ENCODE measurements at regions not wholly inside any gene's neighbourhood (a gene's known extent, or its start where the extent isn't known, plus 50 kb on each side); places are given as distances from the start of the nearest gene placed in this dataset.

GRCh38 chr20:24777746-24778145 is 171.3 kb upstream of the CST7 start:
- DNase-seq (ENCODE audit: low spot score): no peak

GRCh38 chr20:24778585-24779031 is 170.5 kb upstream of the CST7 start:
- DNase-seq (ENCODE audit: low spot score): peak; percentile 84

- DNase-seq (ENCODE audit: low spot score): peak; percentile 56
Observed at GRCh38 chr20:24779131-24779530, 169.9 kb upstream of the CST7 start.

- DNase-seq (ENCODE audit: low spot score): no peak
Observed at GRCh38 chr20:24779946-24780345, 169.1 kb upstream of the CST7 start.

GRCh38 chr20:24780674-24781417 is 168.2 kb upstream of the CST7 start:
- DNase-seq (ENCODE audit: low spot score): no peak

- DNase-seq (ENCODE audit: low spot score): peak; percentile 62
Observed at GRCh38 chr20:24781418-24781980, 167.6 kb upstream of the CST7 start.

- DNase-seq (ENCODE audit: low spot score): peak; percentile 34
Observed at GRCh38 chr20:24782301-24782700, 166.8 kb upstream of the CST7 start.

- no peak for DNase-seq (ENCODE audit: low spot score)
Observed at GRCh38 chr20:24782801-24783630, 166.1 kb upstream of the CST7 start.

GRCh38 chr20:24783631-24784492 is 165.2 kb upstream of the CST7 start:
- DNase-seq (ENCODE audit: low spot score): no peak

- no peak for DNase-seq (ENCODE audit: low spot score)
Observed at GRCh38 chr20:24784607-24785006, 164.5 kb upstream of the CST7 start.

GRCh38 chr20:24785141-24786110 is 163.6 kb upstream of the CST7 start:
- peak; percentile 57 for DNase-seq (ENCODE audit: low spot score)

GRCh38 chr20:24786111-24786495 is 163.0 kb upstream of the CST7 start:
- no peak for DNase-seq (ENCODE audit: low spot score)

GRCh38 chr20:24786646-24787045 is 162.4 kb upstream of the CST7 start:
- no peak for DNase-seq (ENCODE audit: low spot score)

- DNase-seq (ENCODE audit: low spot score): no peak
Observed at GRCh38 chr20:24787071-24787470, 162.0 kb upstream of the CST7 start.

- no peak for DNase-seq (ENCODE audit: low spot score)
Observed at GRCh38 chr20:24787621-24788020, 161.4 kb upstream of the CST7 start.

GRCh38 chr20:24789877-24790276 is 159.2 kb upstream of the CST7 start:
- DNase-seq (ENCODE audit: low spot score): no peak

- no peak for DNase-seq (ENCODE audit: low spot score)
Observed at GRCh38 chr20:24790746-24791283, 158.3 kb upstream of the CST7 start.

- DNase-seq (ENCODE audit: low spot score): no peak
Observed at GRCh38 chr20:24791953-24792352, 157.1 kb upstream of the CST7 start.

- no peak for DNase-seq (ENCODE audit: low spot score)
Observed at GRCh38 chr20:24792641-24793495, 156.2 kb upstream of the CST7 start.

GRCh38 chr20:24795436-24795835 is 153.6 kb upstream of the CST7 start:
- no peak for DNase-seq (ENCODE audit: low spot score)

All from cerebellar cortex (tissue), 1 donor.